Uterus (tissue), 3 donors: ENCODE measurements at regions not wholly inside any gene's neighbourhood (a gene's known extent, or its start where the extent isn't known, plus 50 kb on each side); places are given as distances from the start of the nearest gene placed in this dataset.
A peak's percentile ranks its signal among the peaks of the same experiment; 100 is the strongest.

ENCODE experiments used
- DNase-seq, 2 donors: peaks; one replicate each; pipeline ENCODE4 v3.0.0-alpha.2; 2019 to 2020
- H3K27ac ChIP-seq, 2 donors: fragments of 200-600 bp; sonication (generic); 1 replicate in 1 of 2; 2 replicates in 1 of 2; pipeline ENCODE4 v1.5.1; 2016 to 2018
- H3K27me3 ChIP-seq, 2 donors: fragments of 200-600 bp; sonication (generic); one replicate each; pipeline ENCODE4 v1.5.1; 2018 to 2019; ENCODE audit warnings: control low read depth in 1 of 2
- H3K36me3 ChIP-seq, 2 donors: fragments of 200-600 bp; sonication (generic); one replicate each; pipeline ENCODE4 v1.5.1; 2019; ENCODE audit warnings: control low read depth in 1 of 2
- H3K4me1 ChIP-seq, 2 donors: fragments of 200-600 bp; sonication (generic); one replicate each; pipeline ENCODE4 v1.5.1; 2018 to 2019; ENCODE audit warnings: control low read depth in 1 of 2
- H3K4me3 ChIP-seq, 2 donors: fragments of 200-600 bp; sonication (generic); 1 replicate in 1 of 2; 2 replicates in 1 of 2; pipeline ENCODE4 v1.5.1; 2018 to 2019; ENCODE audit warnings: mild to moderate bottlenecking in 1 of 2
- H3K9me3 ChIP-seq, 2 donors: fragments of 200-600 bp; sonication (generic); one replicate each; pipeline ENCODE4 v1.5.1; 2019; ENCODE audit warnings: control low read depth in 1 of 2
- POLR2A ChIP-seq, 2 donors: fragments of 450-650 bp; IDR thresholded peaks; one replicate each; pipeline ENCODE4 v1.6.1; 2016; ENCODE audit warnings: antibody characterized with exemption in 2 of 2, mild to moderate bottlenecking in 1 of 2, moderate library complexity in 1 of 2
- intact Hi-C: fragments of 100-400 bp; cut with DNase I; formaldehyde crosslinking; loops from one replicate; pipeline ENCODE4 v1.15.1; 2023; ENCODE audit warnings: low total_unique reads
- TF ChIP-seq, protein P1 (sequence below), 4 experiments: fragments of 200-600 bp in 2 of 4; fragments of 450-650 bp in 2 of 4; sonication (generic) in 2 of 4; IDR thresholded peaks; one replicate each; pipeline ENCODE4 v1.5.1; 2016 to 2019; ENCODE audit warnings: antibody characterized with exemption in 4 of 4, mild to moderate bottlenecking in 2 of 4, moderate library complexity in 1 of 4
- donor health status: DM: yes; HTN: yes; CAD: no.

DNA sequence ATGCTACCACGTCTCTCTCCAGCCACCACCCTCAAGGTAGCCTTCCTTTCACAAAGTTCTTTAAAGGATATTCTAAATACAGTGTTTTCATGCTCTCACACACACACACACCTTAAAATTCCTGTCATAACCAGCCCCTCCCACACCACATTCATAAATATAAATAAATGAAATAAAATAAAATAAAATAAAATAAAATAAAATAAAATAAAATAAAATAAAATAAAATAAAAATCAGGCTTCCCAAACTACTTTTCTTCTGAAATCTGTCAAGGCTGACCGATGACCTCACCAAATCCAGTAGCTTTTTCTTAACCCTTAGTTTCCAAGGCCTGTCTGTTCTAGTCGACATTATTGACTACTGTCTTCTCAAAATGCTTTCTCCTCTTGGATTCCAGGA is 378.4 kb downstream of the SEC23A start:
- intact Hi-C loops: no loop called here
- H3K4me3 ChIP-seq: no peak overlapping the region
- DNase-seq: no peak
- H3K27me3 ChIP-seq: no peaks in the 10 kb centered on the region
- H3K9me3 ChIP-seq: no peaks in the 10 kb centered on the region
- no peaks in the 10 kb centered on the region for H3K4me1 ChIP-seq
- no peak overlapping the region for H3K27ac ChIP-seq
- H3K36me3 ChIP-seq: no peaks in the 10 kb centered on the region
- no peak for TF ChIP-seq POLR2A (IDR thresholded peaks at IDR 0.05)
- TF ChIP-seq, protein P1, sequence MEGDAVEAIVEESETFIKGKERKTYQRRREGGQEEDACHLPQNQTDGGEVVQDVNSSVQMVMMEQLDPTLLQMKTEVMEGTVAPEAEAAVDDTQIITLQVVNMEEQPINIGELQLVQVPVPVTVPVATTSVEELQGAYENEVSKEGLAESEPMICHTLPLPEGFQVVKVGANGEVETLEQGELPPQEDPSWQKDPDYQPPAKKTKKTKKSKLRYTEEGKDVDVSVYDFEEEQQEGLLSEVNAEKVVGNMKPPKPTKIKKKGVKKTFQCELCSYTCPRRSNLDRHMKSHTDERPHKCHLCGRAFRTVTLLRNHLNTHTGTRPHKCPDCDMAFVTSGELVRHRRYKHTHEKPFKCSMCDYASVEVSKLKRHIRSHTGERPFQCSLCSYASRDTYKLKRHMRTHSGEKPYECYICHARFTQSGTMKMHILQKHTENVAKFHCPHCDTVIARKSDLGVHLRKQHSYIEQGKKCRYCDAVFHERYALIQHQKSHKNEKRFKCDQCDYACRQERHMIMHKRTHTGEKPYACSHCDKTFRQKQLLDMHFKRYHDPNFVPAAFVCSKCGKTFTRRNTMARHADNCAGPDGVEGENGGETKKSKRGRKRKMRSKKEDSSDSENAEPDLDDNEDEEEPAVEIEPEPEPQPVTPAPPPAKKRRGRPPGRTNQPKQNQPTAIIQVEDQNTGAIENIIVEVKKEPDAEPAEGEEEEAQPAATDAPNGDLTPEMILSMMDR (IDR thresholded peaks at IDR 0.05): no peak

- Histone ChIP-seq H3K36me3 (no peaks in the 10 kb centered on the region), H3K4me3 (no peak overlapping the region), H3K9me3 (no peaks in the 10 kb centered on the region), H3K27me3 (no peaks in the 10 kb centered on the region), H3K4me1 (no peaks in the 10 kb centered on the region), H3K27ac (no peak overlapping the region)
- DNase-seq: no peak
- TF ChIP-seq POLR2A (IDR thresholded peaks at IDR 0.05): no peak
- TF ChIP-seq, protein P1 (IDR thresholded peaks at IDR 0.05): no peak
- intact Hi-C loops: no loop called here
Observed at GRCh38 chr14:38723959-38724358, 379.1 kb downstream of the SEC23A start.

- no peak overlapping the region for H3K27ac ChIP-seq
- H3K9me3 ChIP-seq: no peaks in the 10 kb centered on the region
- no peaks in the 10 kb centered on the region for H3K36me3 ChIP-seq
- intact Hi-C loops: no loop called here
- H3K4me3 ChIP-seq: no peak overlapping the region
- no peaks in the 10 kb centered on the region for H3K27me3 ChIP-seq
- no peak for DNase-seq
- TF ChIP-seq POLR2A (IDR thresholded peaks at IDR 0.05): no peak
- TF ChIP-seq, protein P1 (IDR thresholded peaks at IDR 0.05): no peak
- H3K4me1 ChIP-seq: no peaks in the 10 kb centered on the region
Observed at GRCh38 chr14:38723277-38723676, 379.8 kb downstream of the SEC23A start.

GRCh38 chr14:38721822-38722431 is 381.1 kb downstream of the SEC23A start:
- H3K9me3 ChIP-seq: no peaks in the 10 kb centered on the region
- DNase-seq: peak; percentile 21 to 33
- TF ChIP-seq, protein P1 (IDR thresholded peaks at IDR 0.05): peak; percentile 27 to 58 (median 46)
- no peak for TF ChIP-seq POLR2A (IDR thresholded peaks at IDR 0.05)
- H3K4me3 ChIP-seq: no peak overlapping the region
- no peak overlapping the region for H3K27ac ChIP-seq
- no peaks in the 10 kb centered on the region for H3K4me1 ChIP-seq
- H3K36me3 ChIP-seq: no peaks in the 10 kb centered on the region
- H3K27me3 ChIP-seq: no peaks in the 10 kb centered on the region
- intact Hi-C loops: no loop called here

DNA sequence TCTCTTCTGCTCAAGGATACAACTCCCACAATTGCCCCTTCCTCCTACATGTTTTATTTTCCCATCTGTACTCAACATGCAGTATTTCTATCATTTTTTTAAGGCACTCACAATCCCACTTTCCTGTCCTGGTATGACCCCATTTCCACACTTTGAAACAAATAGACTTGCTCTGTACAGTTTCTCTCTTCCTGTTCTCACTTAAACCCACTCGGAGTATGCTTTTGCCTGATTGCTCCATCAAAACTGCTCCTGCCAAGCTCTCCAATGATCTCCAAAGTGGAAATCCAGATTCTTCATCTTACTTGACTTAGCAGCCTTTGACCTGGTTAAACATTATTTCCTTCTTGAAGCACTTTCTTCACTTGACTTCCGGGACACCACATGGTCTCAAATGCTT is 384.5 kb downstream of the SEC23A start:
- no peaks in the 10 kb centered on the region for H3K4me1 ChIP-seq
- no peaks in the 10 kb centered on the region for H3K9me3 ChIP-seq
- intact Hi-C loops: no loop called here
- DNase-seq: no peak
- TF ChIP-seq, protein P1 (IDR thresholded peaks at IDR 0.05): no peak
- no peak for TF ChIP-seq POLR2A (IDR thresholded peaks at IDR 0.05)
- H3K4me3 ChIP-seq: no peak overlapping the region
- no peaks in the 10 kb centered on the region for H3K27me3 ChIP-seq
- H3K27ac ChIP-seq: no peak overlapping the region
- H3K36me3 ChIP-seq: no peaks in the 10 kb centered on the region
